DOHH2 (cell line): ENCODE measurements at regions not wholly inside any gene's neighbourhood (a gene's known extent, or its start where the extent isn't known, plus 50 kb on each side); places are given as distances from the start of the nearest gene placed in this dataset.
"Not testable (repeated sequence)": the region's sequence is repeated elsewhere in the genome, so short reads cannot be mapped to it uniquely, and the experiment has no call there.

Source experiments
- H3F3A ChIP-seq: fragments of 200-600 bp; sonication (generic), shearing (Covaris generic); 2 replicates; pipeline ENCODE4 v1.6.0; 2016; ENCODE audit warnings: antibody characterized with exemption, mild to moderate bottlenecking; ENCODE audit not compliant: control insufficient read depth, insufficient read depth
- H3K27ac ChIP-seq: fragments of 200-600 bp; sonication (generic); 2 replicates; pipeline ENCODE4 v1.5.1; 2014; ENCODE audit warnings: low read depth, mild to moderate bottlenecking, low read length, moderate library complexity
- H3K27me3 ChIP-seq: fragments of 200-600 bp; sonication (generic); 2 replicates; pipeline ENCODE4 v1.6.1; 2014; ENCODE audit warnings: mild to moderate bottlenecking, low read length, mixed read lengths; ENCODE audit not compliant: control insufficient read depth
- H3K36me3 ChIP-seq: fragments of 200-600 bp; sonication (generic); 2 replicates; pipeline ENCODE4 v1.6.1; 2014; ENCODE audit warnings: mild to moderate bottlenecking, low read length, moderate library complexity, mixed read lengths; ENCODE audit not compliant: control insufficient read depth
- H3K4me1 ChIP-seq: fragments of 200-600 bp; sonication (generic); 2 replicates; pipeline ENCODE4 v1.6.1; 2014; ENCODE audit warnings: mild to moderate bottlenecking, low read length, mixed read lengths; ENCODE audit not compliant: control insufficient read depth
- H3K4me2 ChIP-seq: fragments of 200-600 bp; sonication (generic); 2 replicates; pipeline ENCODE4 v1.6.0; 2014; ENCODE audit warnings: mild to moderate bottlenecking, low read length, moderate library complexity
- H3K4me3 ChIP-seq: fragments of 200-600 bp; sonication (generic); 2 replicates; pipeline ENCODE4 v1.5.1; 2014; ENCODE audit warnings: mild to moderate bottlenecking, low read length, mixed read lengths
- H3K79me2 ChIP-seq: fragments of 200-600 bp; sonication (generic); 2 replicates; pipeline ENCODE4 v1.6.1; 2014; ENCODE audit warnings: mild to moderate bottlenecking, low read length, mixed read lengths; ENCODE audit not compliant: control insufficient read depth
- H3K9me2 ChIP-seq: fragments of 200-600 bp; sonication (generic); replicated peaks from 2 replicates; pipeline ENCODE4 v1.6.1; 2014; ENCODE audit warnings: mild to moderate bottlenecking, low read length, mixed read lengths; ENCODE audit not compliant: control insufficient read depth
- H3K9me3 ChIP-seq: fragments of 200-600 bp; sonication (generic); 2 replicates; pipeline ENCODE4 v1.6.1; 2014; ENCODE audit warnings: antibody characterized with exemption, low read length, mixed read lengths; ENCODE audit not compliant: control insufficient read depth, insufficient read depth
- H4K20me1 ChIP-seq: fragments of 200-600 bp; sonication (generic); 2 replicates; pipeline ENCODE4 v1.6.0; 2014; ENCODE audit warnings: low read depth, mild to moderate bottlenecking, antibody characterized with exemption, low read length, moderate library complexity; ENCODE audit not compliant: control insufficient read depth, insufficient read depth
- EZH2phosphoT487 ChIP-seq: fragments of 200-600 bp; sonication (generic); IDR thresholded peaks from 2 replicates; pipeline ENCODE4 v1.6.1; 2017; ENCODE audit warnings: borderline replicate concordance, mild to moderate bottlenecking, antibody characterized with exemption, low read length, moderate library complexity, mixed read lengths
- TF ChIP-seq, protein P1 (sequence below): fragments of 200-600 bp; sonication (generic); IDR thresholded peaks from one replicate; pipeline ENCODE4 v1.5.1; 2014; ENCODE audit warnings: antibody characterized with exemption, mild to moderate bottlenecking, low read depth, low read length; ENCODE audit not compliant: poor library complexity, severe bottlenecking

GRCh38 chr2:192515937-192516336 lies 321.2 kb upstream of the TMEFF2 start:
- Histone ChIP-seq H3F3A (no peaks in the 10 kb centered on the region), H3K27ac (no peak overlapping the region), H3K9me3 (no peaks in the 10 kb centered on the region), H3K4me2 (no peak overlapping the region), H3K4me1 (no peaks in the 10 kb centered on the region), H3K36me3 (no peaks in the 10 kb centered on the region), H3K9me2 (no peaks in the 10 kb centered on the region), H3K27me3 (no peaks in the 10 kb centered on the region), H3K79me2 (no peaks in the 10 kb centered on the region), H4K20me1 (no peaks in the 10 kb centered on the region), H3K4me3 (no peak overlapping the region)
- TF ChIP-seq EZH2phosphoT487 = no peak
- TF ChIP-seq, protein P1, sequence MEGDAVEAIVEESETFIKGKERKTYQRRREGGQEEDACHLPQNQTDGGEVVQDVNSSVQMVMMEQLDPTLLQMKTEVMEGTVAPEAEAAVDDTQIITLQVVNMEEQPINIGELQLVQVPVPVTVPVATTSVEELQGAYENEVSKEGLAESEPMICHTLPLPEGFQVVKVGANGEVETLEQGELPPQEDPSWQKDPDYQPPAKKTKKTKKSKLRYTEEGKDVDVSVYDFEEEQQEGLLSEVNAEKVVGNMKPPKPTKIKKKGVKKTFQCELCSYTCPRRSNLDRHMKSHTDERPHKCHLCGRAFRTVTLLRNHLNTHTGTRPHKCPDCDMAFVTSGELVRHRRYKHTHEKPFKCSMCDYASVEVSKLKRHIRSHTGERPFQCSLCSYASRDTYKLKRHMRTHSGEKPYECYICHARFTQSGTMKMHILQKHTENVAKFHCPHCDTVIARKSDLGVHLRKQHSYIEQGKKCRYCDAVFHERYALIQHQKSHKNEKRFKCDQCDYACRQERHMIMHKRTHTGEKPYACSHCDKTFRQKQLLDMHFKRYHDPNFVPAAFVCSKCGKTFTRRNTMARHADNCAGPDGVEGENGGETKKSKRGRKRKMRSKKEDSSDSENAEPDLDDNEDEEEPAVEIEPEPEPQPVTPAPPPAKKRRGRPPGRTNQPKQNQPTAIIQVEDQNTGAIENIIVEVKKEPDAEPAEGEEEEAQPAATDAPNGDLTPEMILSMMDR = no peak

GRCh38 chr2:192513575-192513974 lies 318.8 kb upstream of the TMEFF2 start:
- H3K4me1 ChIP-seq = no peaks in the 10 kb centered on the region
- no peaks in the 10 kb centered on the region for H3K9me3 ChIP-seq
- no peak overlapping the region for H3K4me3 ChIP-seq
- TF ChIP-seq, protein P1 = no peak
- TF ChIP-seq EZH2phosphoT487 = no peak
- H3K36me3 ChIP-seq = no peaks in the 10 kb centered on the region
- H3K27ac ChIP-seq = no peak overlapping the region
- no peaks in the 10 kb centered on the region for H3K79me2 ChIP-seq
- H3F3A ChIP-seq = no peaks in the 10 kb centered on the region
- H4K20me1 ChIP-seq = no peaks in the 10 kb centered on the region
- H3K27me3 ChIP-seq = no peaks in the 10 kb centered on the region
- H3K9me2 ChIP-seq = no peaks in the 10 kb centered on the region
- H3K4me2 ChIP-seq = no peak overlapping the region

GRCh38 chr2:192507836-192508450 lies 313.2 kb upstream of the TMEFF2 start:
- H3F3A ChIP-seq, H3K27me3 ChIP-seq, H3K4me3 ChIP-seq, H3K4me2 ChIP-seq, H3K27ac ChIP-seq, H3K36me3 ChIP-seq, H3K4me1 ChIP-seq, H4K20me1 ChIP-seq, H3K9me3 ChIP-seq, H3K79me2 ChIP-seq, H3K9me2 ChIP-seq: not testable (repeated sequence)

DNA sequence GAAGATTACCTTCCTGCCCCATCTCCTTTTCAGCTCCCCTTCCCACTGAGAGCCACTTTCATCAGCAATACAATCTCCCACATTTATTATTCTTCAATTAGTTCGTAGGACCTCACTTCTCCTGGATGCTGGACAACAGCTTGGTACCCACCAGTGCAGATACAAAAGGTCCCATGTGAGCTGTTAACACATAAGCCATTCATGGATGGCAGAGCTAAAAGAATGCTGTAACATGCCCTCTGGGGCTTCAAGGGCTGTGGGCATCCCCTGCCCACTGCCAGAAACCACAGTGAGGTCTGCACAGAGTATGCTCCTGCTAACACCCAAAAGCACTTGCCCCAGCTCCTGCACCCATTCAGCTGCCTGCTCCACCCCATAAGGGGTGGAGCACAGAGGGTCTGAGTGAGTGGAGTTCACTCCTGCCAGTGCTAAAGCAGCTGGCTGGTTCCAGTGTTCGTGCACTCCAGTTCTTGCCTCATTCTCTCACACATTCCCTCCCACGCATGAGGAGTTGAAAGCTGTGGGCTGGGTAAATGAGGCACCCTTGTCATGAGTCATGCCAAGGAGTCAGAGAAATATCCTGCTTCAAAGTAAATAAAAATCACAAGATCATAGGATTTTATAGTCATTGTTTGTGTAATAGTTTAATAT lies 305.9 kb upstream of the TMEFF2 start:
- Histone ChIP-seq H3K27me3 (no peaks in the 10 kb centered on the region), H3K9me3 (no peaks in the 10 kb centered on the region), H3F3A (no peaks in the 10 kb centered on the region), H4K20me1 (no peaks in the 10 kb centered on the region), H3K27ac (no peak overlapping the region), H3K4me2 (no peak overlapping the region), H3K36me3 (no peaks in the 10 kb centered on the region), H3K4me3 (no peak overlapping the region), H3K9me2 (no peaks in the 10 kb centered on the region), H3K79me2 (no peaks in the 10 kb centered on the region), H3K4me1 (no peaks in the 10 kb centered on the region)
- TF ChIP-seq EZH2phosphoT487 = no peak
- TF ChIP-seq, protein P1 = no peak
